Medulla oblongata (tissue), 1 donor: ENCODE measurements at regions not wholly inside any gene's neighbourhood (a gene's known extent, or its start where the extent isn't known, plus 50 kb on each side); places are given as distances from the start of the nearest gene placed in this dataset.
"Not testable (repeated sequence)": the region's sequence is repeated elsewhere in the genome, so short reads cannot be mapped to it uniquely, and the experiment has no call there.

Experiments used
- DNase-seq: peaks from one replicate; pipeline ENCODE4 v3.0.0-alpha.2; 2015; ENCODE audit errors: extremely low spot score

- DNase-seq, result no peak
Observed at GRCh38 chr16:48105976-48106375, 49.8 kb downstream of the ABCC12 start.

GRCh38 chr16:48105456-48105855, 50.3 kb downstream of the ABCC12 start:
- no peak for DNase-seq

- no peak for DNase-seq
Observed at GRCh38 chr16:48103591-48103990, 52.2 kb downstream of the ABCC12 start.

GRCh38 chr16:48102083-48103008, 53.4 kb downstream of the ABCC12 start:
- peak; percentile 9 for DNase-seq

- no peak for DNase-seq
Observed at GRCh38 chr16:48101069-48101674, 54.6 kb downstream of the ABCC12 start.

GRCh38 chr16:48099455-48099854, 56.3 kb downstream of the ABCC12 start:
- DNase-seq, result no peak

- DNase-seq, result no peak
Observed at GRCh38 chr16:48098472-48098871, 57.3 kb downstream of the ABCC12 start.

- no peak for DNase-seq
Observed at GRCh38 chr16:48091117-48091516, 64.7 kb downstream of the ABCC12 start.

GRCh38 chr16:48089053-48089792, 66.6 kb downstream of the ABCC12 start:
- no peak for DNase-seq

- no peak for DNase-seq
Observed at GRCh38 chr16:48087639-48088038, 68.2 kb downstream of the ABCC12 start.

GRCh38 chr16:48086422-48086821, 69.4 kb downstream of the ABCC12 start:
- DNase-seq, result no peak

- no peak for DNase-seq
Observed at GRCh38 chr16:48085729-48086128, 70.1 kb downstream of the ABCC12 start.

GRCh38 chr16:48084826-48085225, 71.0 kb downstream of the ABCC12 start:
- DNase-seq, result no peak

GRCh38 chr16:48082516-48082915, 73.3 kb downstream of the ABCC12 start:
- no peak for DNase-seq

- no peak for DNase-seq
Observed at GRCh38 chr16:48081656-48082055, 74.1 kb downstream of the ABCC12 start.

- no peak for DNase-seq
Observed at GRCh38 chr16:48076455-48077012, 79.3 kb downstream of the ABCC12 start.

- no peak for DNase-seq
Observed at GRCh38 chr16:48075398-48075797, 80.4 kb downstream of the ABCC12 start.

- DNase-seq, result no peak
Observed at GRCh38 chr16:48067388-48067787, 88.4 kb downstream of the ABCC12 start.

- no peak for DNase-seq
Observed at GRCh38 chr16:48064971-48065370, 90.8 kb downstream of the ABCC12 start.

GRCh38 chr16:48062681-48063080, 93.1 kb downstream of the ABCC12 start:
- DNase-seq, result no peak

GRCh38 chr16:48059936-48060335, 95.9 kb downstream of the ABCC12 start:
- DNase-seq, result no peak

- DNase-seq, result not testable (repeated sequence)
Observed at GRCh38 chr16:48059190-48059589, 96.6 kb downstream of the ABCC12 start.
